Breast epithelium (tissue), 3 donors: ENCODE measurements at regions not wholly inside any gene's neighbourhood (a gene's known extent, or its start where the extent isn't known, plus 50 kb on each side); places are given as distances from the start of the nearest gene placed in this dataset.

ENCODE experiments used
- POLR2A ChIP-seq: fragments of 450-650 bp; IDR thresholded peaks from one replicate; pipeline ENCODE4 v1.6.1; 2016; ENCODE audit warnings: antibody characterized with exemption, mild to moderate bottlenecking, moderate library complexity
- POLR2AphosphoS5 ChIP-seq, 3 donors: sonication (generic); formaldehyde crosslinking; IDR thresholded peaks; one replicate each; pipeline ENCODE4 v1.6.1; 2017; ENCODE audit warnings: antibody characterized with exemption in 3 of 3
- TF ChIP-seq, protein P1 (sequence below), 3 donors: fragments of 450-650 bp; IDR thresholded peaks; one replicate each; pipeline ENCODE4 v1.5.1; 2016 to 2017; ENCODE audit warnings: antibody characterized with exemption in 3 of 3, mild to moderate bottlenecking in 3 of 3, moderate library complexity in 3 of 3

DNA sequence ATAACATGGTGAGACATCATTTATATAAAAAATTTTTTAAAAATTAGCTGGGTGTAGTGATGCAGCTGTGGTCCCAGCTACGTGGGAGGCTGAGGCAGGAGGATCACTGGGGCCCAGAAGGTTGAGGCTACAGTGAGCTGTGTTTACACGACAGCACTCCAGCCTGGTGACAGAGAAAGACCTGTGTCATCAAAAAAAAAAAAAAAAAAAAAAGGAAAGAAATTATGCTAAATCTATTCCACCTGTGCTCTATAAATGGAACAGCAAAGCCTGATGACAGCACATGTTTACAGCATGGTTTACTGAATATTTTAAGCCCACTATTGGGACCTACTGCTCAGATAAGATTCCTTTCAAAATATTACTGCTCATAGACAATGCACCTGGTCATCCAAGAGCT, 217.6 kb downstream of the PRDM2 start:
- TF ChIP-seq, protein P1, sequence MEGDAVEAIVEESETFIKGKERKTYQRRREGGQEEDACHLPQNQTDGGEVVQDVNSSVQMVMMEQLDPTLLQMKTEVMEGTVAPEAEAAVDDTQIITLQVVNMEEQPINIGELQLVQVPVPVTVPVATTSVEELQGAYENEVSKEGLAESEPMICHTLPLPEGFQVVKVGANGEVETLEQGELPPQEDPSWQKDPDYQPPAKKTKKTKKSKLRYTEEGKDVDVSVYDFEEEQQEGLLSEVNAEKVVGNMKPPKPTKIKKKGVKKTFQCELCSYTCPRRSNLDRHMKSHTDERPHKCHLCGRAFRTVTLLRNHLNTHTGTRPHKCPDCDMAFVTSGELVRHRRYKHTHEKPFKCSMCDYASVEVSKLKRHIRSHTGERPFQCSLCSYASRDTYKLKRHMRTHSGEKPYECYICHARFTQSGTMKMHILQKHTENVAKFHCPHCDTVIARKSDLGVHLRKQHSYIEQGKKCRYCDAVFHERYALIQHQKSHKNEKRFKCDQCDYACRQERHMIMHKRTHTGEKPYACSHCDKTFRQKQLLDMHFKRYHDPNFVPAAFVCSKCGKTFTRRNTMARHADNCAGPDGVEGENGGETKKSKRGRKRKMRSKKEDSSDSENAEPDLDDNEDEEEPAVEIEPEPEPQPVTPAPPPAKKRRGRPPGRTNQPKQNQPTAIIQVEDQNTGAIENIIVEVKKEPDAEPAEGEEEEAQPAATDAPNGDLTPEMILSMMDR (IDR thresholded peaks at IDR 0.05) = no peak
- no peak for TF ChIP-seq POLR2A
- no peak for TF ChIP-seq POLR2AphosphoS5 (IDR thresholded peaks at IDR 0.05)
